ENCODE measurements at regions not wholly inside any gene's neighbourhood (a gene's known extent, or its start where the extent isn't known, plus 50 kb on each side); places are given as distances from the start of the nearest gene placed in this dataset.

DNA sequence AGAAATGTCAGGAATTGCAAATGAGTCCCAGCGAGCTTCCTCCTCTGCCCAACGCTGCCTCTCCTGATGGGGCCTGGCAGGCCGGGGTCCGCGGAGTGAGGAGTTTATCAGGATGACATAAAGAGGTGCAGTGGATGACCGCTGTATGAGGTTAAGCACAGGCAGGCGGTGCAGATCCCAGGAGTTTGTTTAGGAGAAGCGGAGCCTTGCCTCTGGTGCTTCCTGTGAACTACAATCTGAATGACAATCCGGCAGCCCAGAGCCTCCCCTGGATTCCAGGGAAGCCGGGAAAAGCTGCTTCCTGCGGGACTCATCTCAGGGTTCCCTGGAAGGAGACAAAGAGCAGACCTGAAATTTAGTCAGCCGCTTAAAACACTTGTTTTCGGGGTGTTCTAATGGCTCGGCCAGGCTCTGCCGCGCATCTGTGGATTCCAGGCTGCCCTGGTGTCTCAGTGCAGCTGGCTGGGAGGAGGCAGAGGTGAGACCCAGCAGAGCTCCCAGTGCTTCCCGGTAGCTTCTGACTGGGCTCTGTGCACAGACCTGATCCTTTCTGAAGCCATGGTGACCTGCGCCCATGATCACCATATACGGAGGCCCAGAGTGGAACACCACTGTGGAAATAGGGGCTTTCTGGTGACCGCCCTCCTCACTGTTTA, 69.8 kb upstream of the IRX4 start:
- H3K4me1 ChIP-seq (ENCODE audit: low read length), result no peaks in the 10 kb centered on the region
- H2AFZ ChIP-seq (ENCODE audit: low read depth, low read length), result no peak overlapping the region
- H3K4me3 ChIP-seq (ENCODE audit: low read length), result no peak overlapping the region
- no peaks in the 10 kb centered on the region for H3K36me3 ChIP-seq (replicated peaks; ENCODE audit: low read depth, low read length)
- H3K4me2 ChIP-seq (ENCODE audit: low read length), result no peak overlapping the region
- no peak overlapping the region for H3K9ac ChIP-seq (ENCODE audit: low read length)
- H3K27me3 ChIP-seq (ENCODE audit: low read depth, low read length), result no peaks in the 10 kb centered on the region
- H3K9me3 ChIP-seq (ENCODE audit: insufficient read depth, low read length), result no peaks in the 10 kb centered on the region
- H3K27ac ChIP-seq (ENCODE audit: low read length), result no peak overlapping the region
- H3K79me2 ChIP-seq (ENCODE audit: low read length), result no peaks in the 10 kb centered on the region
- no peaks in the 10 kb centered on the region for H4K20me1 ChIP-seq (ENCODE audit: insufficient read depth, low read length)
- no peak for TF ChIP-seq EZH2phosphoT487 (IDR thresholded peaks at IDR 0.05; ENCODE audit: low read depth)
- TF ChIP-seq, protein P1, sequence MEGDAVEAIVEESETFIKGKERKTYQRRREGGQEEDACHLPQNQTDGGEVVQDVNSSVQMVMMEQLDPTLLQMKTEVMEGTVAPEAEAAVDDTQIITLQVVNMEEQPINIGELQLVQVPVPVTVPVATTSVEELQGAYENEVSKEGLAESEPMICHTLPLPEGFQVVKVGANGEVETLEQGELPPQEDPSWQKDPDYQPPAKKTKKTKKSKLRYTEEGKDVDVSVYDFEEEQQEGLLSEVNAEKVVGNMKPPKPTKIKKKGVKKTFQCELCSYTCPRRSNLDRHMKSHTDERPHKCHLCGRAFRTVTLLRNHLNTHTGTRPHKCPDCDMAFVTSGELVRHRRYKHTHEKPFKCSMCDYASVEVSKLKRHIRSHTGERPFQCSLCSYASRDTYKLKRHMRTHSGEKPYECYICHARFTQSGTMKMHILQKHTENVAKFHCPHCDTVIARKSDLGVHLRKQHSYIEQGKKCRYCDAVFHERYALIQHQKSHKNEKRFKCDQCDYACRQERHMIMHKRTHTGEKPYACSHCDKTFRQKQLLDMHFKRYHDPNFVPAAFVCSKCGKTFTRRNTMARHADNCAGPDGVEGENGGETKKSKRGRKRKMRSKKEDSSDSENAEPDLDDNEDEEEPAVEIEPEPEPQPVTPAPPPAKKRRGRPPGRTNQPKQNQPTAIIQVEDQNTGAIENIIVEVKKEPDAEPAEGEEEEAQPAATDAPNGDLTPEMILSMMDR (IDR thresholded peaks at IDR 0.05; ENCODE audit: low read depth, low read length), result no peak

DNA sequence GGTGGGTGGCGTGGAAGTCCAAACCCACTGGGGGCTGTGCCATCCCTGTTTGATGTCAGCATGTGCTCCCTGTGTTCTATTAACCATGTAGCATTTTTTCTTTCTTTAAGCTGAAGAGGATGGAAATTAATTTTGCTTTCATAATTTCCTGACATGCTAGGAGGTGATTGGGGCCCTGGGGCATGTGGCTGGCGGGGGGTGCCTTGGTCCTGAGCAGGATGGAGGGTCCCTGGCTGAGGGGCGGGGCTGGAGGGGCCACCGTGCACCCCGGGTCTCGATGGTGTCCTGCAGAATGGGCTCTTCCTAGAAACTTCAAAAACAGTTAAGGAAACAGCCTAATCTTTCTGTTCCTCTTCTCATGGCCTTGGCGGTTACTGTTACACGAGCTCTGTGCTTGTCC, 69.3 kb upstream of the IRX4 start:
- Histone ChIP-seq H4K20me1 (ENCODE audit: insufficient read depth, low read length) (no peaks in the 10 kb centered on the region), H3K4me3 (ENCODE audit: low read length) (no peak overlapping the region), H3K27ac (ENCODE audit: low read length) (no peak overlapping the region), H3K9ac (ENCODE audit: low read length) (no peak overlapping the region), H3K9me3 (ENCODE audit: insufficient read depth, low read length) (no peaks in the 10 kb centered on the region), H3K79me2 (ENCODE audit: low read length) (no peaks in the 10 kb centered on the region), H3K4me1 (ENCODE audit: low read length) (no peaks in the 10 kb centered on the region), H3K36me3 (replicated peaks; ENCODE audit: low read depth, low read length) (no peaks in the 10 kb centered on the region), H3K4me2 (ENCODE audit: low read length) (no peak overlapping the region), H3K27me3 (ENCODE audit: low read depth, low read length) (no peaks in the 10 kb centered on the region), H2AFZ (ENCODE audit: low read depth, low read length) (no peak overlapping the region)
- no peak for TF ChIP-seq EZH2phosphoT487 (IDR thresholded peaks at IDR 0.05; ENCODE audit: low read depth)
- TF ChIP-seq, protein P1 (IDR thresholded peaks at IDR 0.05; ENCODE audit: low read depth, low read length), result no peak

- TF ChIP-seq, protein P1 (IDR thresholded peaks at IDR 0.05; ENCODE audit: low read depth, low read length), result no peak
- TF ChIP-seq EZH2phosphoT487 (IDR thresholded peaks at IDR 0.05; ENCODE audit: low read depth), result no peak
- Histone ChIP-seq H3K4me2 (ENCODE audit: low read length) (no peak overlapping the region), H3K27me3 (ENCODE audit: low read depth, low read length) (no peaks in the 10 kb centered on the region)
Measured at GRCh38 chr5:1951165-1951816, 68.6 kb upstream of the IRX4 start.

GRCh38 chr5:1950708-1951103, 68.0 kb upstream of the IRX4 start:
- TF ChIP-seq EZH2phosphoT487 (IDR thresholded peaks at IDR 0.05; ENCODE audit: low read depth), result no peak
- TF ChIP-seq, protein P1 (IDR thresholded peaks at IDR 0.05; ENCODE audit: low read depth, low read length), result no peak
- no peak overlapping the region for H2AFZ ChIP-seq (ENCODE audit: low read depth, low read length)
- no peak overlapping the region for H3K9ac ChIP-seq (ENCODE audit: low read length)
- no peak overlapping the region for H3K27ac ChIP-seq (ENCODE audit: low read length)
- no peak overlapping the region for H3K4me2 ChIP-seq (ENCODE audit: low read length)
- no peaks in the 10 kb centered on the region for H3K27me3 ChIP-seq (ENCODE audit: low read depth, low read length)
- no peaks in the 10 kb centered on the region for H4K20me1 ChIP-seq (ENCODE audit: insufficient read depth, low read length)
- no peak overlapping the region for H3K4me3 ChIP-seq (ENCODE audit: low read length)
- H3K4me1 ChIP-seq (ENCODE audit: low read length), result no peaks in the 10 kb centered on the region
- H3K79me2 ChIP-seq (ENCODE audit: low read length), result no peaks in the 10 kb centered on the region
- H3K9me3 ChIP-seq (ENCODE audit: insufficient read depth, low read length), result no peaks in the 10 kb centered on the region
- no peaks in the 10 kb centered on the region for H3K36me3 ChIP-seq (replicated peaks; ENCODE audit: low read depth, low read length)

More at GRCh38 chr5:1951165-1951816, 68.6 kb upstream of the IRX4 start:
- Histone ChIP-seq H3K9ac (ENCODE audit: low read length) (no peak overlapping the region), H4K20me1 (ENCODE audit: insufficient read depth, low read length) (no peaks in the 10 kb centered on the region), H3K36me3 (replicated peaks; ENCODE audit: low read depth, low read length) (no peaks in the 10 kb centered on the region), H3K4me3 (ENCODE audit: low read length) (no peak overlapping the region), H3K27ac (ENCODE audit: low read length) (no peak overlapping the region), H3K79me2 (ENCODE audit: low read length) (no peaks in the 10 kb centered on the region), H3K4me1 (ENCODE audit: low read length) (no peaks in the 10 kb centered on the region), H3K9me3 (ENCODE audit: insufficient read depth, low read length) (no peaks in the 10 kb centered on the region), H2AFZ (ENCODE audit: low read depth, low read length) (no peak overlapping the region)

All from OCI-LY3 (cell line).